Central memory CD4-positive, alpha-beta T cell (primary cell): ENCODE measurements at regions not wholly inside any gene's neighbourhood (a gene's known extent, or its start where the extent isn't known, plus 50 kb on each side); places are given as distances from the start of the nearest gene placed in this dataset.
"Not testable (repeated sequence)": the region's sequence is repeated elsewhere in the genome, so short reads cannot be mapped to it uniquely, and the experiment has no call there.

Experiments
- DNase-seq: peaks from one replicate; pipeline ENCODE4 v3.0.0; 2022

GRCh38 chr9:105984714-105985113 is 290.4 kb downstream of the TMEM38B start:
- DNase-seq = no peak

GRCh38 chr9:105993116-105993854 is 298.9 kb downstream of the TMEM38B start:
- no peak for DNase-seq

- no peak for DNase-seq
Measured at GRCh38 chr9:105993921-105994715, 299.8 kb downstream of the TMEM38B start.

DNA sequence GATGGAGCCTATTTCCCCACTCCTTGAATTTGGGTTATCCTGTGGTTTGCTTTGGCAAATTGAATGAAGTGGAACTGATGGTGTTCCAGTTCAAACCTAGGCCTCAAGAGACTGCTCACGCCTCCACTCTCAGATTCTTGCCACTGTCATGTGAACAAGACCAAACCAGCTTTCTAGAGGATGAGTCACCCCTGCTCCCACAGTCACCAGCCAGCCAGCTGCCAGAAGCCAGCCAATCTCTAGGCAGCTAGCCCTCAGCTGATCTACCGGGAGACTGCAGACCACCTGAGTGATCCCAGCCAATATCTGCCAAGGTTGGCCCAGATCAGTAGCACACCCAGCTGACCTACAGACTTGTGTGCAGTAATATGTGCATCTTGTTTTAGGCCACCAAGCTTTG is 300.6 kb downstream of the TMEM38B start:
- DNase-seq = no peak

DNA sequence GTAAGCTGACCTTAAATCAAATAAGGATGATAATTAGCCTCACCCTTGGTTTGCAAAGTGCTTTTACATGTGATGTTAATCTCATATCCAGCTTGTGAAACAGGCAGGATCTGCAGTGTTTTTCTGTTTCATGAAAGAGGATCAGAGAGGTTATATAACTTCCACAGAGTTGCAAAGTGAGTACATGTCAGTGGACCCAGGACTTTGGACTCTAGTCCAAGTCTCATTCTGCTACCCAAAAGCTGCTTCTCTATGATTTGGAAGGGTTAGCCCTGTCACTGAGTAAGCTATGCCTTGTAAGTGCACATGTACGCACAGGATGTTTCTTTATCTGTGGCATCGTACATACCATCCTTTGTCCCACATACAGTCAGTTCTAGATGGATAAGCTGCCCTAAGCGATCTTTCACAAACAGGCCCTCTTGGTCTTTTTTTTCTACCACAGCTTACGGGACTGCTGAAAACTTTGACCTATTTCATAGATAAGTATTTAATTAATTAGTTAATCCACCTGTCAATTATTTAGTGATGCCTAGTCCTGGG is 322.9 kb downstream of the TMEM38B start:
- DNase-seq = no peak

- DNase-seq = no peak
Measured at GRCh38 chr9:106019039-106019680, 324.8 kb downstream of the TMEM38B start.

- DNase-seq = no peak
Measured at GRCh38 chr9:106019702-106020101, 325.4 kb downstream of the TMEM38B start.

- DNase-seq = no peak
Measured at GRCh38 chr9:106020186-106020585, 325.8 kb downstream of the TMEM38B start.

GRCh38 chr9:106023455-106023854 is 329.1 kb downstream of the TMEM38B start:
- no peak for DNase-seq

DNA sequence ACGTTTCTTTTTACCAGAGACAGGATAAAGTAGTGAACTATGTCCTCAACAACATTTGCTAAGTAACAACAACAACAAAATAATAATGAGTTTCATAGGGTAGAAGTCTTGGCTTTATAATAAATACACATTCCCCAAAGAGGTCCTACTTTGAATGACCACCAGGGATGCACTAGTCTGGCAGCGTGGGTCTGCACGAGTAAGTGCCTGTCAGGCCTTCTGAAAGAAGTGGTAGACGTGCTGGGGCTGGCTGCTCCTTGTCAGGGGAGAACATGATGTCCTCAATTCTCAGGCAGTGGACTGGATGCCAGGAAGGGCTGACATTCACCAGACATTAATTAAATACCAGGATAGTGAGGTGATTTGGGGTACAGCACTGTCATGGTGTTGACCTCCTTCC is 331.1 kb downstream of the TMEM38B start:
- no peak for DNase-seq

DNA sequence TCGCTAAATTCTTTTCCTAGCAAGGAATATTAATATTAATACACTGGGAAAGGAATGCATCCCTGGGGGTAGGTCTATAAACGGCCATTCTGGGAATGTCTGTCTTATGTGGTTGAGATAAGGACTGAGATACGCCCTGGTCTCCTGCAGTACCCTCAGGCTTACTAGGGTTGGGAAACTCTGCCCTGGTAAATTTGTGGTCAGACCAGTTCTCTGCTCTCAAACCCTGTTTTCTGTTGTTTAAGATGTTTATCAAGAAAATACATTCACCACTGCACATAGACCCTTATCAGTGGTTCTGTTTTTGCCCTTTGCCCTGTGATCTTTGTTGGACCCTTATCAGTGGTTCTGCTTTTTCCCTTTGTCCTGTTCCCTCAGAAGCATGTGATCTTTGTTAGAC is 335.8 kb downstream of the TMEM38B start:
- not testable (repeated sequence) for DNase-seq

- DNase-seq = no peak
Measured at GRCh38 chr9:106032978-106033377, 338.6 kb downstream of the TMEM38B start.

- DNase-seq = no peak
Measured at GRCh38 chr9:106035806-106036205, 341.5 kb downstream of the TMEM38B start.

- DNase-seq = no peak
Measured at GRCh38 chr9:106038266-106039001, 344.1 kb downstream of the TMEM38B start.

DNA sequence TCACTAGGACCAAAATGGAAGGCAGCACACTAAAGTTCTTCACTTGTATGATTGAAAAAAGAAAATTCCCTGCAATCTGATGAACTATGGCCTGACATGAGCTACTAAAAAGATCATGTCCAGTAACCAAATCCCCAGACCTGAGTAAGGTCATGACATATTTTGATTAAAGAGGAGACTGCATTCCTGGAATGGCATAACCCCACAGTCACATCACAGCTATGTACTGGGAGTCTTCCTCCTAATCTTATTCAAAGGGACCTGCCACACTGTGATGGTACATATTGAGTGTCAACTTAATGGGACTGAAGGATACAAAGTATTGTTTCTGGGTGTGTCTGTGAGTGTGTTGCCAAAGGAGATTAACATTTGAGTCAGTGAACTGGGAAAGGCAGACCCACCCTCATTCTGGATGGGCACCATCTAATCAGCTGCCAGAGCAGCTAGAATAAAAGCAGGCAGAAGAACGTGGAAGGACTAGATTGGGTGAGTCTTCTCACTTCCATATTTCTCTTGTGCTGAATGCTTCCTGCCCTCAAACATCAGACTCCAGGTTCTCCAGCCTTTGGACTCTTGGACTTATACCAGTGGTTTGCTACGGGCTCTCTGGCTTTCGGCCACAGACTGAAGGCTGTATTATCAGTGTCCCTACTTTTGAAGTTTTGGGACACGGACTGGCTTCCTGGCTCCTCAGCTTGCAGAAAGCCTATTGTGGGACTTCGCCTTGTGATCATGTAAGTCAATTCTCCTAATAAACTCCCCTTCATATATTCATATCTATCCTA is 345.0 kb downstream of the TMEM38B start:
- no peak for DNase-seq

GRCh38 chr9:106041920-106042319 is 347.6 kb downstream of the TMEM38B start:
- DNase-seq = not testable (repeated sequence)

DNA sequence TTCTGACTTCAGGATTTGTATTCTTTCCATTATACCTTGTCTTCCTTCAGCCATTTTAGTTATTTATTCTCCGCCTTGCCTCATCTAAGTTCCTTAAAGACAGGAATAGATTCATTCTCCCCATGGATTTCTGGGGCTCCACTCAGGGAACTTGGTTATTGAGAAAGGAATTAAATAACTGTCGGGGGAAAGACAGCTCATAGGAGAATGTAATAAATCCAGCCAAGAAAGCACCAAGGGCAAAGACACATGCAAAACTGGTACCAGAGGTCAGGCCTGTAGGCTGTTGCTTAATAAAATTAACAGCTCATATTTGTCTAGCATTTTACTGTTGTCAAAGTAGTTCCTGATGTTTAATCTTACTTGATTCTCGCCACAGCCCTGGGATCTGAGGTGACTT is 357.2 kb downstream of the TMEM38B start:
- DNase-seq = no peak

GRCh38 chr9:106052166-106052565 is 357.8 kb downstream of the TMEM38B start:
- no peak for DNase-seq

DNA sequence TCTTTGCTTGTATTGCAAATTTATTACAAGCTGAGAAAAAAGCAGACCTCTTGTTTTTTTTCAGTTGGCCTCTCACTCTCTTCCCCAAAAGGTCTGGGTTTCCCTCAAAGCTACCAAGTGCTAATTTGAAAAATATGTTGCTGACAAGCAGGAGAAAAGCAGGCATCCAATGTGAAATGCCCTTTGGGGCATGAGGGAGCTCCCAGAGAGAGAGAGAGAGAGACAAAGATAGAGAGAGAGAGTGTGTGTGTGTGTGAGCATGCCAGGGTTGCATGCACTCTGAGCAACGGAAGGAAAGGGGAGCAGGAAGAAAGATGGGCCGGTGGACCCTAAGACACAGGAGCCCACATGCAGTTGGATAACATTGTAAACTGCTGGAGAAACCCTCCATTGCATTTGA is 358.4 kb downstream of the TMEM38B start:
- DNase-seq = no peak

DNA sequence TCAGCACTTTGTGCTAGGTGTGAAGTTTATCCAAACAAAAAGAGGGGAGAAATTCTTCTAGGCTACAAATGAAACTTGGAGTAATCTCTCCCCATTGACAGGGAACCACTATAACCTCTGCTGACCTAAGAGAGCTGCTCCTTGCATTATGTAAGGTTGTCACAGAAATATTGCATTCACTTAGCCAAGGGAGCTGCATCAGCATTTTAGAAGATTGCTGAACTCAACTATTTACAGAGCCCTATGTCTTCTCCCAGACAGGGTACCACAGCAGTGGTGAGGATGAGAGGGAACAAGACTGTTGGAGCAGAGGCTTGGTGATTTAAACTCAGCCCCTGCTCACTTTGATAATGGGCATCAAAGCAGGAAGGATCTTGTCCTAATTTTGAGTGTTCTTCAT is 362.0 kb downstream of the TMEM38B start:
- no peak for DNase-seq

GRCh38 chr9:106058460-106058859 is 364.1 kb downstream of the TMEM38B start:
- DNase-seq = no peak

DNA sequence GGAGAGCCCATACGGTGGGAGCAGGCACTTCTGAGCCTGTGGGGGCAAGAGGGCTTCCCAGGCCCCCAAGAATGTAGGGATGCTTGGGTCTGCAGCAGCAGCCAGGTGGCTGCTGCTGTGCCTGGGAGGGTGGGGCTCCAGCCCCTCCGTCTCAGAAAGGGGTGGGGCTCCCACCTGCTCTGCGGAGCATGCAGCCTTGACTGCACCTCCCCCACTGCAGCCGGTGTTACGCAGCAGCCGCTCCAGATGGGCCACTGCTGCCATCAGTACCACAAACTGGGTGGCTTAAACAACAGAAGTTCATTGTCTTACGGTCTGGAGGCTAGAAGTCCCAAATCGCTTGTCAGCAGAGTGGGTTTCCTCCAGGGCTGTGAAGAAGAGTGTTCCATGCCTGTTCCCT is 365.5 kb downstream of the TMEM38B start:
- no peak for DNase-seq
